K562 (cell line): ENCODE measurements at regions not wholly inside any gene's neighbourhood (a gene's known extent, or its start where the extent isn't known, plus 50 kb on each side); places are given as distances from the start of the nearest gene placed in this dataset.

Source experiments
- ARID2 ChIP-seq: fragments of 450-650 bp; IDR thresholded peaks from 2 replicates; pipeline ENCODE4 v1.6.1; 2017; ENCODE audit warnings: antibody characterized with exemption, mild to moderate bottlenecking
- CCAR2 ChIP-seq: fragments of 200-400 bp; formaldehyde crosslinking; IDR thresholded peaks from 2 replicates; pipeline ENCODE4 v1.6.1; 2017; ENCODE audit warnings: mild to moderate bottlenecking, low read depth, low read length
- CREM ChIP-seq: IDR thresholded peaks from 2 replicates; pipeline ENCODE4 v1.6.1; 2014; ENCODE audit warnings: antibody characterized with exemption, low read depth
- GABPB1 ChIP-seq: sonication (generic); formaldehyde crosslinking; IDR thresholded peaks from 2 replicates; pipeline ENCODE4 v1.8.0; 2022; ENCODE audit warnings: mild to moderate bottlenecking, missing genetic modification reagents
- HLTF ChIP-seq: fragments of 450-650 bp; IDR thresholded peaks from 2 replicates; pipeline ENCODE4 v1.6.1; 2016
- KHSRP ChIP-seq: fragments of 450-650 bp; IDR thresholded peaks from 2 replicates; pipeline ENCODE4 v1.6.1; 2017
- KLF16 ChIP-seq: IDR thresholded peaks from 2 replicates; pipeline ENCODE4 v1.6.1; 2016; ENCODE audit warnings: antibody characterized with exemption
- LCOR ChIP-seq: sonication (generic); formaldehyde crosslinking; IDR thresholded peaks from 2 replicates; pipeline ENCODE4 v1.8.0; 2022; ENCODE audit warnings: mild to moderate bottlenecking, missing genetic modification reagents
- PRDM10 ChIP-seq: fragments of 450-650 bp; IDR thresholded peaks from 2 replicates; pipeline ENCODE4 v1.6.1; 2018; ENCODE audit not compliant: partially characterized antibody
- RCOR1 ChIP-seq, 2 experiments: IDR thresholded peaks; 2 replicates each; pipeline ENCODE4 v1.6.1; 2012; ENCODE audit warnings: low read depth in 2 of 2, low read length in 2 of 2, borderline replicate concordance in 1 of 2, improper control_type of control experiment in 1 of 2
- REST ChIP-seq, 2 experiments: fragments of 450-650 bp; formaldehyde crosslinking in 1 of 2; IDR thresholded peaks; 2 replicates each; pipeline versions ENCODE4 v1.4.0 to v1.6.1; 2014 to 2020; ENCODE audit warnings: mild to moderate bottlenecking in 2 of 2, borderline replicate concordance in 1 of 2, low read depth in 1 of 2
- SMC3 ChIP-seq: conservative IDR thresholded peaks from 2 replicates; pipeline ENCODE4 v1.6.1; 2011; ENCODE audit warnings: low read depth, low read length, improper control_type of control experiment; ENCODE audit not compliant: insufficient read depth
- TBP ChIP-seq: optimal IDR thresholded peaks from 2 replicates; pipeline ENCODE3; 2011; ENCODE audit warnings: low read depth, low read length, improper control_type of control experiment
- VEZF1 ChIP-seq: fragments of 200-800 bp; sonication (Bioruptor generic); IDR thresholded peaks from 2 replicates; pipeline ENCODE4 v1.6.1; 2017; ENCODE audit warnings: missing genetic modification characterization, missing compliant biosample characterization
- XRCC5 ChIP-seq: fragments of 200-400 bp; formaldehyde crosslinking; IDR thresholded peaks from 2 replicates; pipeline ENCODE4 v1.6.1; 2017; ENCODE audit warnings: low read depth, mild to moderate bottlenecking, low read length
- ZNF444 ChIP-seq: fragments of 250-450 bp; sonication (Bioruptor Pico); IDR thresholded peaks from 2 replicates; pipeline ENCODE4 v1.4.0; 2020; ENCODE audit warnings: mild to moderate bottlenecking, moderate library complexity

- TF ChIP-seq REST (IDR thresholded peaks at IDR 0.05; ENCODE audit: borderline replicate concordance) (peak; percentile 84), REST (CRISPR knock-in tag; IDR thresholded peaks at IDR 0.05; ENCODE audit: low read depth) (no peak), SMC3 (peak; percentile 64), CREM (0 out of 2 replicates have a peak, but pooled peaks have one; percentile 9), KHSRP (no peak), CCAR2 (no peak), XRCC5 (no peak), HLTF (no peak), TBP (no peak), GABPB1 (peak; percentile 51; the same call in 1 of the 2 replicates), RCOR1 (IDR thresholded peaks at IDR 0.05; ENCODE audit: borderline replicate concordance in 1 of 2, low read depth in 2 of 2, low read length in 2 of 2) (peak in 1 of 2 experiments; percentile 26; a peak in 1 of 4 replicates), VEZF1 (peak; percentile 83), LCOR (CRISPR knock-in tag) (0 out of 2 replicates have a peak, but pooled peaks have one; percentile 46), KLF16 (0 out of 2 replicates have a peak, but pooled peaks have one; percentile 28), ARID2 (0 out of 2 replicates have a peak, but pooled peaks have one; percentile 52), PRDM10 (peak; percentile 9), ZNF444 (CRISPR knock-in tag) (no peak)
Observed at GRCh38 chr13:44243198-44243857, 130.3 kb upstream of the SERP2 start (continued).
